Activated naive CD4-positive, alpha-beta T cell treated with anti-CD3 and anti-CD28 coated beads, Interleukin-2, amount 50 U/mL, for 24 hours (primary cell): ENCODE measurements at regions not wholly inside any gene's neighbourhood (a gene's known extent, or its start where the extent isn't known, plus 50 kb on each side); places are given as distances from the start of the nearest gene placed in this dataset.
"Not testable (repeated sequence)": the region's sequence is repeated elsewhere in the genome, so short reads cannot be mapped to it uniquely, and the experiment has no call there.

Source experiments
- H3K27ac Mint-ChIP-seq: one replicate; pipeline ENCODE4 v1.8.0; 2021; ENCODE audit warnings: mild to moderate bottlenecking, mixed read lengths
- H3K27me3 Mint-ChIP-seq: one replicate; pipeline ENCODE4 v1.8.0; 2021; ENCODE audit warnings: mixed read lengths
- H3K36me3 Mint-ChIP-seq: one replicate; pipeline ENCODE4 v1.8.0; 2021; ENCODE audit warnings: mixed read lengths
- H3K4me1 Mint-ChIP-seq: one replicate; pipeline ENCODE4 v1.8.0; 2021; ENCODE audit warnings: mixed read lengths
- H3K4me3 Mint-ChIP-seq: one replicate; pipeline ENCODE4 v1.8.0; 2021; ENCODE audit warnings: mild to moderate bottlenecking, mixed read lengths
- H3K9me3 Mint-ChIP-seq: one replicate; pipeline ENCODE4 v1.8.0; 2021; ENCODE audit warnings: mixed read lengths

- H3K4me1 Mint-ChIP-seq = no peaks in the 10 kb centered on the region
- H3K9me3 Mint-ChIP-seq = no peaks in the 10 kb centered on the region
Measured at GRCh38 chr2:62398356-62398755, 107.6 kb downstream of the TMEM17 start.

GRCh38 chr2:62396880-62397279 is 109.1 kb downstream of the TMEM17 start:
- Mint-ChIP-seq H3K4me1 (no peaks in the 10 kb centered on the region), H3K27me3 (peaks cover 2% of the 10 kb centered on the region), H3K36me3 (no peaks in the 10 kb centered on the region), H3K9me3 (no peaks in the 10 kb centered on the region), H3K27ac (no peak overlapping the region), H3K4me3 (no peak overlapping the region)

More at GRCh38 chr2:62398356-62398755, 107.6 kb downstream of the TMEM17 start:
- no peak overlapping the region for H3K27ac Mint-ChIP-seq
- H3K36me3 Mint-ChIP-seq = no peaks in the 10 kb centered on the region
- H3K27me3 Mint-ChIP-seq = peaks cover 2% of the 10 kb centered on the region
- H3K4me3 Mint-ChIP-seq = no peak overlapping the region

- Mint-ChIP-seq H3K4me1 (no peaks in the 10 kb centered on the region), H3K9me3 (no peaks in the 10 kb centered on the region), H3K36me3 (no peaks in the 10 kb centered on the region), H3K27ac (no peak overlapping the region), H3K27me3 (peaks cover 8% of the 10 kb centered on the region), H3K4me3 (no peak overlapping the region)
Measured at GRCh38 chr2:62393293-62393692, 112.7 kb downstream of the TMEM17 start.

DNA sequence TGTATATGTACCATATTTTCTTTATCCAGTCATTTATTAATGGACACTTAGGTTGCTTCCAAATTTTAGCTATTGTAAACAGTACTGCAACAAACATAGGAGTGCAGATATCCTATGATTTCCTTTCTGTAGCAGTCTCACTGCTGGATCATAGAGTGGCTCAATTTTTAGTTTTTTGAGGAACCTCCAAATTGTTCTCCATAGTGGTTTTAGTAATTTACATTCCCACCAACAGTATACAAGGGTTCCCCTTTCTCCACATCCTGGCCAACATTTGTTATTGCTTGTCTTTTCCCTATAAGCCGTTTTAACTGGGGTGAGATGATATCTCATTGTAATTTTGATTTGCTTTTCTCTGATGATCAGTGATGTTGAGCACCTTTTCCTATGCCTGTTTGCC is 114.3 kb downstream of the TMEM17 start:
- H3K9me3 Mint-ChIP-seq = no peaks in the 10 kb centered on the region
- no peak overlapping the region for H3K27ac Mint-ChIP-seq
- peaks cover 8% of the 10 kb centered on the region for H3K27me3 Mint-ChIP-seq
- no peak overlapping the region for H3K4me3 Mint-ChIP-seq
- H3K4me1 Mint-ChIP-seq = no peaks in the 10 kb centered on the region
- no peaks in the 10 kb centered on the region for H3K36me3 Mint-ChIP-seq

- not testable (repeated sequence) for H3K27me3 Mint-ChIP-seq, H3K36me3 Mint-ChIP-seq
Measured at GRCh38 chr2:62386378-62386777, 119.6 kb downstream of the TMEM17 start.

DNA sequence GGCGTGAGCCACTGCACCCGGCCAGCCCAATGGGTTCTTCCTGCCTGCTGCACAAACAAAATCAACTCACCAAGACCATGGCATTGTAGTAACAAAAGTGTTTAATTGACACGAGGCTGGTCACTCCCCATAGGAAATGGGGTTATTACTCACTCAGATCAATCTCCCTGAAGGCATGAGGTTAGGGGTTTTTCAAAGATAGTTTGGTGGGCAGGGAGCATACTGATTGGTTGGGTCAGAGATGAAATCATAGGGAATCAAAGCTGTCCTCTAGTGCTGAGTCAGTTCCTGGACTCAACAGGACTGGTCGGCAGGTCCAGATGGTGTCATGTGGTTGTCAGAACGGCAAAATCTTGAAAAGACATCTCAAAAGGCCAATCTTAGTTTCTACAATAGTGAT is 122.1 kb downstream of the TMEM17 start:
- no peak overlapping the region for H3K4me3 Mint-ChIP-seq
- no peaks in the 10 kb centered on the region for H3K27me3 Mint-ChIP-seq
- H3K9me3 Mint-ChIP-seq = peaks cover 6% of the 10 kb centered on the region
- peaks cover 2% of the 10 kb centered on the region for H3K36me3 Mint-ChIP-seq
- no peak overlapping the region for H3K27ac Mint-ChIP-seq
- H3K4me1 Mint-ChIP-seq = no peaks in the 10 kb centered on the region

More at GRCh38 chr2:62386378-62386777, 119.6 kb downstream of the TMEM17 start:
- H3K9me3 Mint-ChIP-seq, H3K4me3 Mint-ChIP-seq, H3K27ac Mint-ChIP-seq, H3K4me1 Mint-ChIP-seq: not testable (repeated sequence)

DNA sequence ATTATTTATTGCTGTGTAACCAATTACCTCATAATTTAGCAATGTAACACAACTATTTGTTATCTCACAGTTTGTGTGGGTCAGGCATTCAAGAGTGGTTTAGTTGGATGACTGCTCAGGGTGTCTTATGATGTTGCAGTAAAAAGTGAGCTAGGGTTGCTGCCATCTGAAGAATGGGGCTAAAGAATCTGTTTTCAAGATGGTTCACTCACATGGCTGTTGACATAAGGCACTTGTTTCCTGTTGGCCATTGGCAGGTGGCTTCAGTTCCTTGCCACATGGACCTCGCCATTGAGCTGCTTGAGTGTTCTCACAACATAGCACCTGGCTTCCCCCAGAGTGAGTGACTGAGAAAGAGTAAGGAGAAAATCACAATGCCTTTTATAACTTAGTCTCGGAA is 123.2 kb downstream of the TMEM17 start:
- Mint-ChIP-seq H3K36me3 (peaks cover 2% of the 10 kb centered on the region), H3K27ac (no peak overlapping the region)

GRCh38 chr2:62382122-62382521 is 123.9 kb downstream of the TMEM17 start:
- Mint-ChIP-seq H3K27ac (no peak overlapping the region), H3K4me1 (no peaks in the 10 kb centered on the region), H3K27me3 (no peaks in the 10 kb centered on the region), H3K4me3 (no peak overlapping the region), H3K36me3 (peaks cover 2% of the 10 kb centered on the region), H3K9me3 (peaks cover 6% of the 10 kb centered on the region)

More for the DNA sequence above, 123.2 kb downstream of the TMEM17 start:
- H3K4me3 Mint-ChIP-seq = no peak overlapping the region
- H3K4me1 Mint-ChIP-seq = no peaks in the 10 kb centered on the region
- H3K27me3 Mint-ChIP-seq = no peaks in the 10 kb centered on the region
- peaks cover 6% of the 10 kb centered on the region for H3K9me3 Mint-ChIP-seq

DNA sequence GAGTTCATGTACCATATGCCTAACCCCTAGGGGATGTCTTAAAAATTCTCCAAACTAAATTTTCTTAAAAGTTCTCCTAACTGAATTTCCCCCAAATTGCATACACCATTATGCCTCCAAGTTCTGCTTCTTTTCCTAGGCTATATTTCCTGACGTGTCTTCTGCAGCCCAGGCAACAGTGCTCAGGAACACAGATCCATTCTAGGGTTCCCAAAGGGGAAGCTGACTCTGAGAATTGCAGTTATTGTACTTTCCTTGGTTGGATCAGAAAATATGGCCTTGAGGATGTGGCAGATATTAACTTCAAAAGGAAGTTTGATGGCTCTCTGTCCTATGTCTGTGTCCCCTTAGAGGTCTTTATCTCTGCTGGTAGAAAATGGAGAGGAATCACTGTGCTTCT is 124.3 kb downstream of the TMEM17 start:
- Mint-ChIP-seq H3K36me3 (peaks cover 2% of the 10 kb centered on the region), H3K4me1 (no peaks in the 10 kb centered on the region), H3K27ac (no peak overlapping the region), H3K27me3 (no peaks in the 10 kb centered on the region), H3K4me3 (no peak overlapping the region), H3K9me3 (peaks cover 6% of the 10 kb centered on the region)

DNA sequence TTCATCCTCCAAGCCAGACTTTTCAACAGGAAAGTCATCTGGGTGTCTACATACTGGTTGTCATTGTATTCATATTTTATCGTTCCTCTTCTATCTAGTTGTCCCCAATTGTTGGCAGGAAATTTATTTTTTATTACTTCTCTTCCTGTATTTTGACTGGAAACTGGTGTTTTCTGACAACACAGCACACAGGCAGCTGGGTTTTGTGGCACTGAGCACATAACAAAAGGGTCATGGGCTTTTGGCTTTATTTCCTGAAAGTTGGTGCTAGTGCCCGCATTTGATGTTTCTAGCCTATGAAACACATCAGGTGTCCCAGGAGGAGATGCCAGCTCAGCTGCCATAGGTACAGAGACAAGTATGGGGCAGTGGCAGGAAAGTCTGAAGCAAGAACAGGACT is 126.4 kb downstream of the TMEM17 start:
- Mint-ChIP-seq H3K4me1 (no peaks in the 10 kb centered on the region), H3K27me3 (peaks cover 2% of the 10 kb centered on the region), H3K36me3 (no peaks in the 10 kb centered on the region), H3K4me3 (no peak overlapping the region), H3K9me3 (peaks cover 1% of the 10 kb centered on the region), H3K27ac (no peak overlapping the region)

- peaks cover 9% of the 10 kb centered on the region for H3K9me3 Mint-ChIP-seq
- H3K4me3 Mint-ChIP-seq = no peak overlapping the region
- H3K4me1 Mint-ChIP-seq = no peaks in the 10 kb centered on the region
- peaks cover 3% of the 10 kb centered on the region for H3K36me3 Mint-ChIP-seq
- H3K27me3 Mint-ChIP-seq = peaks cover 2% of the 10 kb centered on the region
- no peak overlapping the region for H3K27ac Mint-ChIP-seq
Measured at GRCh38 chr2:62375113-62375420, 130.9 kb downstream of the TMEM17 start.

DNA sequence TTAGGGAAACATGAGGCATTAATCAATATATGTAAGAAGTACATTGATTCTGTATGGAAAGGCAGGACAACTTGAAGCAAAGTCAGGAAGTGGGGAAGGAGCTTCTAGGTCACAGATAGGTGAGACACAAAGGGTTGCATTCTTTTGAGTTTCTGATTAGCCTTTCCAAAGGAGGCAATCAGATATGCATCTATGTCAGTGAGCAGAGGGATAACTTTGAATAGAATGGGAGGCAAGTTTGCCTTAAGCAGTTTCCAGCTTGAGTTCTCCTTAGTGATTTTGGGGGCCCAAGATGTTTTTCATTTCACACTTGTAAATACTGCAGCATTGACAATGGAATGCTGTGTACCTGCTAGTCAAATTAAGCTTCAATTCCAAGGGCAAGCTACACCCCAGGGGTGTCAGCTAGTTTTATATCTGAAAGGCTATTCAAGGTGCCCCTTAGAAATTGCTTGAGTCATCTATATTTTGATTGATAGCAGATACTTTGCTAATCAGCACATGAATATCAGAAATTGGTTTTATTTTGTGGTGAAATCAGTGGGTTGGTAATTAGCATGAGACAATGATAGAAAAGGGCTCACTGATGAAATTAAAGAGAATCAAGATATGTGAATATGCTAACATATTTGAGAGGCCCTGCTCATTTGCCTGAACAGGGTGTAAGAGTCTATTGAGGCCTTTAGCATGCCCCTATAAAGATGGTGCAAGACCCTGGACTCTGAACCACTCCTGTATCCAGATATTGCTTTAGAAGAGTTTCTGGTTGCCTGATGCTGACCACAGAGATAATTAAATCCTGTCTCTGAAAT is 131.5 kb downstream of the TMEM17 start:
- H3K4me1 Mint-ChIP-seq = no peaks in the 10 kb centered on the region
- peaks cover 3% of the 10 kb centered on the region for H3K36me3 Mint-ChIP-seq
- H3K9me3 Mint-ChIP-seq = peaks cover 9% of the 10 kb centered on the region
- H3K4me3 Mint-ChIP-seq = no peak overlapping the region
- H3K27me3 Mint-ChIP-seq = peaks cover 2% of the 10 kb centered on the region
- no peak overlapping the region for H3K27ac Mint-ChIP-seq

- Mint-ChIP-seq H3K9me3 (peaks cover 9% of the 10 kb centered on the region), H3K4me1 (no peaks in the 10 kb centered on the region), H3K4me3 (no peak overlapping the region), H3K27me3 (peaks cover 2% of the 10 kb centered on the region), H3K27ac (no peak overlapping the region), H3K36me3 (peaks cover 3% of the 10 kb centered on the region)
Measured at GRCh38 chr2:62372824-62373223, 133.2 kb downstream of the TMEM17 start.

DNA sequence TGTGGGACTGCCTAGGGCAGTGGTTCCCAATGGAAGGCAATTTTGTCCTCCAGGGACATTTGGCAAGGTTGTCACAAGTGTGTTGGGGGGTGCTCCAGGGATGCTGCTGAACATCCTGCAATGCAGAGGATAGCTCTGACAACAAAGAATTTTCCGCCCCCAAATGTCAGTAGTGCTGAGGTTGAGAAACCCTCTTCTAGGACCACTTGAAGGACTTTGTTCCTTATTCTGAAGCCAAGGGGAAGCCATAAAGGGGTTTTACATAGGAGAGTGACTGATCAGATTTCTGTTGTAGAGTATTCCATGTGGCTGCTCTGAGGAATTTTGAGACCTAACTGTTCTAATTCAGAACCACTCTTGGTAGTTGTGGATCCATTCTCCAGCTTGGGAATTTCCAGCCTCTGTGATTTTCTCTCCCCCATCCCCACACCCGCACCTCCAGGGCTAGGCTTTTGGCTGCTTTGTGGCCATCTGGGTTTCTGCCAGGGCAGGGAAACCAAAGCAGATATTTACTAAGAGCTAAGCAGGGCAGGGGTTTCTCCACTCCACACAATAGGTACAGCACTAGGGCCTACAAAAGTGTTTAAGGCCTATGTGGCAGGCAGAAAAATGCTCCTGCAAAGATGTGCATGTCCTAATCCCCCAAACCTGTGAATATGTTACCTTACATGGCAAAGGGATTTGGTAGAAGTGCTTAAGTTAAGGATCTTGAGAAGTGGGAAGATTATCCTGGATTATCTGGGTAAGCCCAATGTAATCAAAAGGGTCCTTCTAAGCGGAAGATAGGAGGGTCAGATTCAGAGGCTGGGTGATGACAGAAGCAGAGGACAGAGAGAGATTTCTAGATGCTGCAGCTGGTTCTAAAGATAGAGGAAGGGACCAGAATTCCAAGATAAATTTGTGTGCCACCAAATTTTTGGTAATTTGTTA is 135.4 kb downstream of the TMEM17 start:
- Mint-ChIP-seq H3K4me3 (no peak overlapping the region), H3K27ac (no peak overlapping the region), H3K4me1 (no peaks in the 10 kb centered on the region), H3K36me3 (peaks cover 3% of the 10 kb centered on the region), H3K9me3 (peaks cover 9% of the 10 kb centered on the region), H3K27me3 (no peaks in the 10 kb centered on the region)

GRCh38 chr2:62369541-62370202 is 136.3 kb downstream of the TMEM17 start:
- peaks cover 9% of the 10 kb centered on the region for H3K9me3 Mint-ChIP-seq
- no peaks in the 10 kb centered on the region for H3K27me3 Mint-ChIP-seq
- H3K27ac Mint-ChIP-seq = no peak overlapping the region
- H3K4me1 Mint-ChIP-seq = no peaks in the 10 kb centered on the region
- peaks cover 3% of the 10 kb centered on the region for H3K36me3 Mint-ChIP-seq
- H3K4me3 Mint-ChIP-seq = no peak overlapping the region
